ENCODE measurements at regions not wholly inside any gene's neighbourhood (a gene's known extent, or its start where the extent isn't known, plus 50 kb on each side); places are given as distances from the start of the nearest gene placed in this dataset.

- TF ChIP-seq L3MBTL2 (conservative IDR thresholded peaks at IDR 0.05): no peak
- no peak for TF ChIP-seq ELF4 (IDR thresholded peaks at IDR 0.05)
- no peak for TF ChIP-seq ZNF384 (IDR thresholded peaks at IDR 0.05)
- no peak for TF ChIP-seq PKNOX1 (IDR thresholded peaks at IDR 0.05)
- TF ChIP-seq SUZ12 (IDR thresholded peaks at IDR 0.05): no peak
- no peak for TF ChIP-seq FOXK2 (IDR thresholded peaks at IDR 0.05)
- no peak for TF ChIP-seq SP1 (IDR thresholded peaks at IDR 0.05)
- no peak for TF ChIP-seq FOXM1 (IDR thresholded peaks at IDR 0.05; ENCODE audit: borderline replicate concordance)
- TF ChIP-seq LEF1 (IDR thresholded peaks at IDR 0.05; ENCODE audit: borderline replicate concordance): no peak
- no peak for TF ChIP-seq CTBP1 (IDR thresholded peaks at IDR 0.05; ENCODE audit: borderline replicate concordance)
- TF ChIP-seq TARDBP (IDR thresholded peaks at IDR 0.05): no peak
- no peak for TF ChIP-seq HDGF (IDR thresholded peaks at IDR 0.05; ENCODE audit: borderline replicate concordance)
- no peak for TF ChIP-seq NFRKB (IDR thresholded peaks at IDR 0.05)
- TF ChIP-seq ARNT (IDR thresholded peaks at IDR 0.05): no peak
- TF ChIP-seq FOXA1 (IDR thresholded peaks at IDR 0.05): no peak
- no peak for TF ChIP-seq BHLHE40 (IDR thresholded peaks at IDR 0.05; ENCODE audit: borderline replicate concordance)
- DNase-seq (ENCODE audit: extremely low spot score): no peak
- POLR2A ChIA-PET: no interaction called here
Measured at GRCh38 chr6:164887660-164888059, 421.7 kb downstream of the C6orf118 start.

GRCh38 chr6:164882236-164882635 is 427.2 kb downstream of the C6orf118 start:
- DNase-seq (ENCODE audit: extremely low spot score): no peak
- ChIA-PET POLR2A (no interaction called here), CTCF (interaction anchor here (0.8 kb wide), 1 partner anchor 638 kb away, joined by 3 read pairs; no protein-coding TSS in a partner anchor)
- TF ChIP-seq FOXK2 (IDR thresholded peaks at IDR 0.05) (no peak), CTBP1 (IDR thresholded peaks at IDR 0.05; ENCODE audit: borderline replicate concordance) (no peak), LEF1 (IDR thresholded peaks at IDR 0.05; ENCODE audit: borderline replicate concordance) (no peak), BHLHE40 (IDR thresholded peaks at IDR 0.05; ENCODE audit: borderline replicate concordance) (no peak), L3MBTL2 (conservative IDR thresholded peaks at IDR 0.05) (no peak), FOXM1 (IDR thresholded peaks at IDR 0.05; ENCODE audit: borderline replicate concordance) (no peak), TARDBP (IDR thresholded peaks at IDR 0.05) (no peak), ELF4 (IDR thresholded peaks at IDR 0.05) (no peak), PKNOX1 (IDR thresholded peaks at IDR 0.05) (no peak)

More at GRCh38 chr6:164887660-164888059, 421.7 kb downstream of the C6orf118 start:
- CTCF ChIA-PET: no interaction called here

- no peak for DNase-seq (ENCODE audit: extremely low spot score)
- POLR2A ChIA-PET: no interaction called here
- TF ChIP-seq BHLHE40 (IDR thresholded peaks at IDR 0.05; ENCODE audit: borderline replicate concordance): no peak
- no peak for TF ChIP-seq NFRKB (IDR thresholded peaks at IDR 0.05)
- no peak for TF ChIP-seq ARNT (IDR thresholded peaks at IDR 0.05)
- TF ChIP-seq ELF4 (IDR thresholded peaks at IDR 0.05): no peak
- no peak for TF ChIP-seq ZNF384 (IDR thresholded peaks at IDR 0.05)
- TF ChIP-seq L3MBTL2 (conservative IDR thresholded peaks at IDR 0.05): no peak
- TF ChIP-seq FOXM1 (IDR thresholded peaks at IDR 0.05; ENCODE audit: borderline replicate concordance): no peak
- no peak for TF ChIP-seq HDGF (IDR thresholded peaks at IDR 0.05; ENCODE audit: borderline replicate concordance)
- no peak for TF ChIP-seq TARDBP (IDR thresholded peaks at IDR 0.05)
- no peak for TF ChIP-seq SP1 (IDR thresholded peaks at IDR 0.05)
- no peak for TF ChIP-seq SUZ12 (IDR thresholded peaks at IDR 0.05)
- TF ChIP-seq LEF1 (IDR thresholded peaks at IDR 0.05; ENCODE audit: borderline replicate concordance): no peak
- no peak for TF ChIP-seq PKNOX1 (IDR thresholded peaks at IDR 0.05)
- no peak for TF ChIP-seq CTBP1 (IDR thresholded peaks at IDR 0.05; ENCODE audit: borderline replicate concordance)
- TF ChIP-seq FOXA1 (IDR thresholded peaks at IDR 0.05): no peak
- no peak for TF ChIP-seq FOXK2 (IDR thresholded peaks at IDR 0.05)
- CTCF ChIA-PET: no interaction called here
Measured at GRCh38 chr6:164871783-164872182, 437.6 kb downstream of the C6orf118 start.

GRCh38 chr6:164870164-164870563 is 439.2 kb downstream of the C6orf118 start:
- CTCF ChIA-PET: no interaction called here
- DNase-seq (ENCODE audit: extremely low spot score): no peak
- TF ChIP-seq L3MBTL2 (conservative IDR thresholded peaks at IDR 0.05): no peak
- no peak for TF ChIP-seq FOXK2 (IDR thresholded peaks at IDR 0.05)
- TF ChIP-seq CTBP1 (IDR thresholded peaks at IDR 0.05; ENCODE audit: borderline replicate concordance): no peak
- no peak for TF ChIP-seq SP1 (IDR thresholded peaks at IDR 0.05)
- TF ChIP-seq BHLHE40 (IDR thresholded peaks at IDR 0.05; ENCODE audit: borderline replicate concordance): no peak
- no peak for TF ChIP-seq FOXA1 (IDR thresholded peaks at IDR 0.05)
- no peak for TF ChIP-seq FOXM1 (IDR thresholded peaks at IDR 0.05; ENCODE audit: borderline replicate concordance)
- TF ChIP-seq SUZ12 (IDR thresholded peaks at IDR 0.05): no peak
- TF ChIP-seq ELF4 (IDR thresholded peaks at IDR 0.05): no peak
- no peak for TF ChIP-seq ARNT (IDR thresholded peaks at IDR 0.05)
- no peak for TF ChIP-seq NFRKB (IDR thresholded peaks at IDR 0.05)
- TF ChIP-seq PKNOX1 (IDR thresholded peaks at IDR 0.05): no peak
- TF ChIP-seq TARDBP (IDR thresholded peaks at IDR 0.05): no peak
- no peak for TF ChIP-seq ZNF384 (IDR thresholded peaks at IDR 0.05)
- POLR2A ChIA-PET: no interaction called here

- ChIA-PET CTCF (no interaction called here), POLR2A (no interaction called here)
- no peak for DNase-seq (ENCODE audit: extremely low spot score)
- no peak for TF ChIP-seq PKNOX1 (IDR thresholded peaks at IDR 0.05)
- TF ChIP-seq NFRKB (IDR thresholded peaks at IDR 0.05): no peak
- TF ChIP-seq FOXA1 (IDR thresholded peaks at IDR 0.05): no peak
- TF ChIP-seq HDGF (IDR thresholded peaks at IDR 0.05; ENCODE audit: borderline replicate concordance): no peak
- no peak for TF ChIP-seq FOXK2 (IDR thresholded peaks at IDR 0.05)
- TF ChIP-seq ARNT (IDR thresholded peaks at IDR 0.05): no peak
- TF ChIP-seq SP1 (IDR thresholded peaks at IDR 0.05): no peak
- TF ChIP-seq FOXM1 (IDR thresholded peaks at IDR 0.05; ENCODE audit: borderline replicate concordance): no peak
- no peak for TF ChIP-seq ELF4 (IDR thresholded peaks at IDR 0.05)
- TF ChIP-seq ZNF384 (IDR thresholded peaks at IDR 0.05): no peak
- no peak for TF ChIP-seq SUZ12 (IDR thresholded peaks at IDR 0.05)
- no peak for TF ChIP-seq L3MBTL2 (conservative IDR thresholded peaks at IDR 0.05)
Measured at GRCh38 chr6:164861967-164862366, 447.4 kb downstream of the C6orf118 start.

Measured in HEK293T (cell line).